Right cardiac atrium (tissue), 5 donors: ENCODE measurements at regions not wholly inside any gene's neighbourhood (a gene's known extent, or its start where the extent isn't known, plus 50 kb on each side); places are given as distances from the start of the nearest gene placed in this dataset.

ENCODE experiments used
- ATAC-seq, 2 donors: fragments of 200-7000 bp; cut with Tn5 transposase; one replicate each; pipeline versions ENCODE4 v1.8.0 to v1.9.1; 2020; ENCODE audit warnings: moderate library complexity in 2 of 2, mild to moderate bottlenecking in 1 of 2
- DNase-seq, 3 donors: peaks; one replicate each; pipeline ENCODE4 v3.0.0-alpha.2; 2020
- H3K27ac ChIP-seq: one replicate; pipeline ENCODE4 v1.5.1; 2013; ENCODE audit warnings: mild to moderate bottlenecking, low read length, control low read depth, moderate library complexity
- H3K27me3 ChIP-seq: one replicate; pipeline ENCODE4 v1.6.1; 2013; ENCODE audit not compliant: control insufficient read depth, insufficient read depth
- H3K4me1 ChIP-seq: one replicate; pipeline ENCODE4 v1.6.1; 2013; ENCODE audit warnings: low read length; ENCODE audit not compliant: control insufficient read depth, insufficient read depth
- H3K4me3 ChIP-seq: one replicate; pipeline ENCODE4 v1.5.1; 2013; ENCODE audit warnings: low read length, control low read depth
- H3K9me3 ChIP-seq: one replicate; pipeline ENCODE4 v1.6.1; 2013; ENCODE audit warnings: low read length; ENCODE audit not compliant: control insufficient read depth
- WGBS: extraction: QIAGEN DNeasy Blood & Tissue Kit; methylation state at CpG from one replicate; pipeline ENCODE4 v1.1.7; 2013; 5-methylcytosine and 5-hydroxymethylcytosine counted together
- intact Hi-C, 4 donors: fragments of 100-400 bp; cut with DNase I; formaldehyde crosslinking; loops; one replicate each; pipeline versions ENCODE4 v1.11.0 to v1.14.0; 2022 to 2023
- donor health status: healthy with polysubstance abuse.
- donor health status: DM: no; HTN: yes; CAD: no.
- donor health status: DM: no; HTN: no; CAD: no.
- donor health status: DM: no; HTN: yes; CAD: no; lungs with severe emphysema.
- donor health status: DM: yes; HTN: yes; CAD: no.

DNA sequence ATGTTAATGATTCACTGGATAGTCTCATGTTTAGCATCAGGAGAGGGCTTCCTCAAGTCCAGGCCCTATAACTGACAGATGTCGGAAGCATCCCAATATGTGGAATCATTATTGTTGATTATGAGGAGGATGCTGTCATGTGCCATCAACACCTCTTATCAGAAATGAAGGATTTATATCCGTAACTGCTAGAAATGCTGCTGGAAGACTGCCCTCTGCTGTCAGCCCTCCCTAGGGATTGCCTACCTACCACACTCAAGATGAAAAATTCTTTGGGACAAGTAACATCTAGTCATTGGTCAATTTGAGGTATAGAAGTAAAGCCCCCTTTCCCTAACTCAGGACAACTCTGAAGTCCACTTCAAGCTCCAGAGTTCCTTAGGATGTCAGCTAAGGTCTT lies 1166.5 kb upstream of the NXPH2 start:
- no peaks in the 10 kb centered on the region for H3K4me1 ChIP-seq
- WGBS = 69% methylated on average over 2 of the region's 2 CpGs
- no peak for ATAC-seq
- intact Hi-C loops = no loop called here
- no peaks in the 10 kb centered on the region for H3K9me3 ChIP-seq
- DNase-seq = no peak
- no peak overlapping the region for H3K27ac ChIP-seq
- no peaks in the 10 kb centered on the region for H3K27me3 ChIP-seq
- H3K4me3 ChIP-seq = no peak overlapping the region

DNA sequence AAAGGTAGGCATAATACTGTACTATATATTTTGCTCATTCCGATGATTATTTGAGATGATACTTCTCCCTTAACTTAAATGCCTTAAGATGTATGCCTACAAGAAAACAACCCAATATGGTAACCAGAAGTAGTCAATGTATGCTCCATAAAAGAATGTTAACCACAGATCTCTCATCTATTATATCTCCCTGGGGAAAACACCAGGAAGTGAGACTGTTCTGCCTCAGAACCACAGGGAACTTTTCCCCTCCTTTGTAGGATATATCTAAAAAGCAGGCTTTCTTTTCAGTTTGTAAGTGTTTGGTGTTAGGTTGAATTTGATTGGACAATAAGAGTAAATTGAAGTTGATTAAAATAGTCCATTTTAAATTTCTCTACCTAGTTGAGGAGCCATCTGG lies 1160.5 kb upstream of the NXPH2 start:
- no peaks in the 10 kb centered on the region for H3K27me3 ChIP-seq
- WGBS = 81% methylated on average over 1 of the region's 1 CpG
- H3K4me3 ChIP-seq = no peak overlapping the region
- no peak for ATAC-seq
- H3K27ac ChIP-seq = no peak overlapping the region
- no peaks in the 10 kb centered on the region for H3K9me3 ChIP-seq
- DNase-seq = no peak
- intact Hi-C loops = no loop called here
- no peaks in the 10 kb centered on the region for H3K4me1 ChIP-seq

GRCh38 chr2:139925903-139926302 lies 1145.7 kb upstream of the NXPH2 start:
- WGBS = 19% methylated on average over 1 of the region's 1 CpG
- intact Hi-C loops = no loop called here

DNA sequence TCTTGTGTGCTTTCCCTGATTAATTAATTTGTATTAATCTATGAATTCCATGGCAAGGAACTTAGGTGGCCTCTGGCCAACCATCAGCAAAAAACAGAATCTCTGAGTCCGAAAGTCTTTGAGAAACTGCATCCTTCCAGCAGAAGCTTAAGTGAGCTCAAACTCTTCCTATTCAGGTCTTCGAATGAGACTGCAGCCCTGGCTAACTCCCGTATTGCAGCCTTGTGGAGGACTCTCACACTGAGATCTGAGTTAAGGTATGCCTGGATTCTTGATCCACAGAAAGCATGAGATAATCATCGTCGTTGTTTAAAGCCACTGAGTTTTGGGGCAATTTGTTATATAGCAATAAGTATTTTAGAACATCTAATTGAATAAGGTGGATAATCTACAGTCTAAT lies 1143.9 kb upstream of the NXPH2 start:
- intact Hi-C loops = no loop called here
- no peak overlapping the region for H3K4me3 ChIP-seq
- no peak for ATAC-seq
- H3K27ac ChIP-seq = no peak overlapping the region
- H3K4me1 ChIP-seq = no peaks in the 10 kb centered on the region
- H3K9me3 ChIP-seq = no peaks in the 10 kb centered on the region
- no peak for DNase-seq
- WGBS = 39% methylated on average over 5 of the region's 5 CpGs
- no peaks in the 10 kb centered on the region for H3K27me3 ChIP-seq

More at GRCh38 chr2:139925903-139926302, 1145.7 kb upstream of the NXPH2 start:
- no peak for DNase-seq
- Histone ChIP-seq H3K27me3 (no peaks in the 10 kb centered on the region), H3K4me1 (no peaks in the 10 kb centered on the region), H3K9me3 (no peaks in the 10 kb centered on the region), H3K4me3 (no peak overlapping the region), H3K27ac (no peak overlapping the region)
- no peak for ATAC-seq

DNA sequence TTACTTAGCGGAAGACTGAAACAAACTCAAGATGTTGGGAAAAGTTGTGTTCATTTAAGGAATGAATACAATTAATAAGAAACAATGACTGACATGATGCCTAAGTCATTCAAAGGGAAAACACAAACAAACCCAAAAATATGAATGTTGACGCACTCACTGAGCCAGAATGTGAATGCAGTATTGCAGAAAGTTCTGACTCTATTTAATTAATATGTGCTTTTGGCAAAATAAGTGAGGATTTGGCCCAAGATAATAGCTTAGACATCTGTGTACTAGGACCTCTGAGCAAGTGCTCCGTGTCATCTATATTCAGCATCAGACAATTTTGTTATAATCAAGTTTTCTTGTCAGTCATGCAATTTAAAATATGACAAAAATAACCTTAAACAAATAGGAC lies 1138.8 kb upstream of the NXPH2 start:
- H3K9me3 ChIP-seq = no peaks in the 10 kb centered on the region
- intact Hi-C loops = no loop called here
- ATAC-seq = no peak
- DNase-seq = no peak
- no peaks in the 10 kb centered on the region for H3K4me1 ChIP-seq
- WGBS = 82% methylated on average over 3 of the region's 3 CpGs
- H3K4me3 ChIP-seq = no peak overlapping the region
- H3K27ac ChIP-seq = no peak overlapping the region
- no peaks in the 10 kb centered on the region for H3K27me3 ChIP-seq

GRCh38 chr2:139917690-139918384 lies 1137.6 kb upstream of the NXPH2 start:
- Histone ChIP-seq H3K4me3 (no peak overlapping the region), H3K27ac (no peak overlapping the region), H3K27me3 (no peaks in the 10 kb centered on the region), H3K9me3 (no peaks in the 10 kb centered on the region), H3K4me1 (no peaks in the 10 kb centered on the region)
- intact Hi-C loops = no loop called here
- ATAC-seq (no peak), DNase-seq (no peak)
- WGBS = 60% methylated on average over 3 of the region's 3 CpGs

DNA sequence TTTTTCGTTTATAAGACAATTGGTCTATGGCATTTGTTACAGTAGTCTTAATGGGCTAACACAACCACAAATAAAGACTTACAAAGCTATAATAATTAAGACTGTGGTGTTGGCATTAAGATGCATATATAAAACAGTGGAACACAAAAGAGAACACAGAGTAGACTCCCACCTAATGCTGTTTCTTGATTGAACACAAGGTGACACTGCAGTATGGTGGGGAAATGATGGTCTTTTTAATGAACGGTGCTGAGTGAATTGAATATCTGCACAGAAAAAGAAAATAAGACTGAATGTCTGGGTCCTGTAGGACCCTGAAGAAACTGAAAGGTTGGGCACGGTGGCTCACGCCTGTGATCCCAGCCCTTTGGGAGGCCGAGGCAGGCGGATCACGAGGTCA lies 1136.6 kb upstream of the NXPH2 start:
- Histone ChIP-seq H3K27ac (no peak overlapping the region), H3K4me3 (no peak overlapping the region), H3K27me3 (no peaks in the 10 kb centered on the region), H3K9me3 (peaks cover under 1% of the 10 kb centered on the region), H3K4me1 (no peaks in the 10 kb centered on the region)
- 76% methylated on average over 7 of the region's 7 CpGs for WGBS
- ATAC-seq = no peak
- intact Hi-C loops = no loop called here
- no peak for DNase-seq

DNA sequence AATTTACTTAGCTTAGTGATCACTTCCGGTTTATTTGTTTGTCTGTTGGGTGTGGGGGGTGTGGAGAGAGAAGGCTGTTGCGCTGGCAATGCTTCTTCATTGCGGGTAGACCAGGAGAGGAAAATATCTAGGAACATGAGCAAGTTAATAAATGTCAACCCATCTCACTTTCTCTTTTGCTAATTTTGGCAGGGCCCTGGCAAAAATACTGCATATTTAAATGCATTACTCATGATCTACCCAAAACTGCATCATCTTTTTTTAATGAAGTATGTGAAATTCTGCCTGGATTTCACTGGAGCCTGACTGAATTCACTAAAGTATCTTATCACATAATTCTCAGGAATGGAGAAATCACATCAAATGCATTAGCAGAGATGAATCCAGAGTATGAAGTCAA lies 1131.0 kb upstream of the NXPH2 start:
- DNase-seq = no peak
- Histone ChIP-seq H3K4me1 (no peaks in the 10 kb centered on the region), H3K9me3 (peaks cover 3% of the 10 kb centered on the region), H3K27ac (no peak overlapping the region), H3K4me3 (no peak overlapping the region), H3K27me3 (no peaks in the 10 kb centered on the region)
- intact Hi-C loops = no loop called here
- WGBS = 73% methylated on average over 3 of the region's 3 CpGs
- ATAC-seq = no peak

DNA sequence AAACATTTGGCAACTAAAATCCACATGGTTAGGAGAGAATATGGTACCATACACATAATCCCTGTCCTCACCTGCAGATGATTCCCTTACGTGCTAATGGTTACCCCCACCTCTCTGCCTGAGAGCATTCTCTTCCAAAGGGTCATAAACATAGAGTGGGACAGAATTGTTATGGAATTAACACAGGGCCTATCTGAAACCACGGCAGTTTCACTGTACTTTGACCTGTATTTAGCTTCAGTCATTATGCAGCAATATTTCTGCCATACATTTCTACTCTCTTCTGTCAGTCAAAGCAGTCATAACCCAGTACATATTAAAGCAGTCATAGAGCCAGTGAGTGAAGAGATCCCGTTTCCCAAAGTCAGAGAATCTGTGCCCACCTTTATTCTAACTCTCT lies 1128.9 kb upstream of the NXPH2 start:
- 73% methylated on average over 3 of the region's 3 CpGs for WGBS
- no peak for ATAC-seq
- peaks cover 3% of the 10 kb centered on the region for H3K9me3 ChIP-seq
- no peak for DNase-seq
- H3K27me3 ChIP-seq = no peaks in the 10 kb centered on the region
- no peak overlapping the region for H3K4me3 ChIP-seq
- H3K4me1 ChIP-seq = no peaks in the 10 kb centered on the region
- H3K27ac ChIP-seq = no peak overlapping the region
- intact Hi-C loops = no loop called here

- 70% methylated on average over 2 of the region's 2 CpGs for WGBS
- Histone ChIP-seq H3K4me3 (no peak overlapping the region), H3K9me3 (no peaks in the 10 kb centered on the region), H3K27me3 (no peaks in the 10 kb centered on the region), H3K27ac (no peak overlapping the region), H3K4me1 (no peaks in the 10 kb centered on the region)
- no peak for ATAC-seq
- intact Hi-C loops = no loop called here
- DNase-seq = no peak
Measured at GRCh38 chr2:139905624-139906023, 1125.4 kb upstream of the NXPH2 start.

DNA sequence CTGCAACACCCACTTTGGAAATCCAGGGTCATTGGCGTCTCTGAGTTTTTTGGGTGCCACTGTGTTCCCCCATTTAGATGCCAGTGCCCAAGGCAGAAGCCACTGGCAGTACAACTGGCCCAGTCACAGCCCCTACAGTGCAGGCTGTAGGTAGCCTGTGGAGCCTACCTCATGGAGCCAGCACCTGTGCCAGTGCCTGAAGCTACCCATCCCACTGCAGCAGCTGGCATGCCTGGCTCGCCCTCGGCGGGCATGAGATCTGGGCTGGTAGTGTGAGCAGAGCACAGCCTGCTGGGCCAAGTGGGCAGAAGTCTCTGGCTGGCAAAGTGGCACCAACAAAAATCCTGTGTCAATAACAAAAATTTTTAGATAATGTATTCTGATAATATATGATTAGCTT lies 1111.4 kb upstream of the NXPH2 start:
- H3K27ac ChIP-seq = no peak overlapping the region
- WGBS = 97% methylated on average over 4 of the region's 4 CpGs
- no peaks in the 10 kb centered on the region for H3K4me1 ChIP-seq
- ATAC-seq (no peak), DNase-seq (peak in 1 of 3 donors; percentile 30)
- H3K27me3 ChIP-seq = no peaks in the 10 kb centered on the region
- intact Hi-C loops = no loop called here
- H3K9me3 ChIP-seq = no peaks in the 10 kb centered on the region
- no peak overlapping the region for H3K4me3 ChIP-seq

DNA sequence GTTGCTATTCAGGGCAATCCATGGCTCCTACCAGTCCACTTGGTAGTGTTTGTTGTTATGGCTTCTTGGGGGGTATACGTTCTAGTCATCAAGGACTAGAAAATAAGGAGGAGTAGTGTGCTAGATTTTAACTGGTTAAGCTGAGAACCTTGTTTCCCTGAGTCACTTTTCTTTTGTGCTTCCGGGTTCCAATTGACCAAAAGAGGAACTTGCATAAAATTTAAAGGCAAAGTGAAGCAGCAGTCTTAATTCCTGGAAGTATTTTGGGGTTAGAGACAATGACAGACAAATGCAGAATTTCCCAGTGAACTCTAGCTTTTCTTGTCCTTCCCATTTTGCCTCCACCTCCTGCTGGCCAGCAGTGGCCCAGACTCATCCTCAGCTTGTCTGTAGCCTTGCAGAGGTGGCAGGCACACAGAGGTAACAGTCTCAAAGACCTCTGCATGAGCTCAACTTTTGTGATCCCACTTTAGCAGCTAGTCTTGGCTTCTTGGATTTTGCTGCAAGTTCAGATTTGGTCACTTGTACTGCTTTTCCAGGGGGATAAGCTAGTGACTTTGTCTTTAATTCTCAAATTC lies 1105.8 kb upstream of the NXPH2 start:
- ATAC-seq (no peak), DNase-seq (no peak)
- intact Hi-C loops = no loop called here
- WGBS = 68% methylated on average over 2 of the region's 2 CpGs
- H3K9me3 ChIP-seq = no peaks in the 10 kb centered on the region
- H3K4me3 ChIP-seq = no peak overlapping the region
- no peak overlapping the region for H3K27ac ChIP-seq
- H3K27me3 ChIP-seq = no peaks in the 10 kb centered on the region
- H3K4me1 ChIP-seq = no peaks in the 10 kb centered on the region
